Activated CD4-positive, alpha-beta memory T cell treated with anti-CD3 and anti-CD28 coated beads for 36 hours (primary cell): ENCODE measurements at regions not wholly inside any gene's neighbourhood (a gene's known extent, or its start where the extent isn't known, plus 50 kb on each side); places are given as distances from the start of the nearest gene placed in this dataset.
"Not testable (repeated sequence)": the region's sequence is repeated elsewhere in the genome, so short reads cannot be mapped to it uniquely, and the experiment has no call there.

ENCODE experiments used
- CTCF ChIA-PET: fragments of 350-600 bp; sonication (Branson Sonifier 250); formaldehyde crosslinking; loops from one replicate; lab custom pipeline; 2021; ENCODE audit warnings: antibody characterized with exemption, inconsistent platforms; lab: Charles Lee
- POLR2A ChIA-PET: fragments of 350-600 bp; sonication (Branson Sonifier 250); formaldehyde crosslinking; loops from one replicate; lab custom pipeline; 2021; ENCODE audit warnings: antibody characterized with exemption; lab: Charles Lee
- DNase-seq: peaks from one replicate; pipeline ENCODE4 v3.0.0-alpha.2; 2020
- H3K27ac Mint-ChIP-seq: one replicate; pipeline ENCODE4 v1.8.0; 2021; ENCODE audit warnings: mixed read lengths
- H3K27me3 Mint-ChIP-seq: one replicate; pipeline ENCODE4 v1.8.0; 2021; ENCODE audit warnings: mixed read lengths
- H3K36me3 Mint-ChIP-seq: one replicate; pipeline ENCODE4 v1.8.0; 2021; ENCODE audit warnings: mixed read lengths
- H3K4me1 Mint-ChIP-seq: one replicate; pipeline ENCODE4 v1.8.0; 2021; ENCODE audit warnings: low read depth, mixed read lengths
- H3K4me3 Mint-ChIP-seq: one replicate; pipeline ENCODE4 v1.8.0; 2021; ENCODE audit warnings: mild to moderate bottlenecking, mixed read lengths
- H3K9me3 Mint-ChIP-seq: one replicate; pipeline ENCODE4 v1.8.0; 2021; ENCODE audit warnings: mixed read lengths
- intact Hi-C: fragments of 100-400 bp; cut with micrococcal nuclease; formaldehyde crosslinking; loops from one replicate; pipeline ENCODE4 v1.15.1; 2023

DNA sequence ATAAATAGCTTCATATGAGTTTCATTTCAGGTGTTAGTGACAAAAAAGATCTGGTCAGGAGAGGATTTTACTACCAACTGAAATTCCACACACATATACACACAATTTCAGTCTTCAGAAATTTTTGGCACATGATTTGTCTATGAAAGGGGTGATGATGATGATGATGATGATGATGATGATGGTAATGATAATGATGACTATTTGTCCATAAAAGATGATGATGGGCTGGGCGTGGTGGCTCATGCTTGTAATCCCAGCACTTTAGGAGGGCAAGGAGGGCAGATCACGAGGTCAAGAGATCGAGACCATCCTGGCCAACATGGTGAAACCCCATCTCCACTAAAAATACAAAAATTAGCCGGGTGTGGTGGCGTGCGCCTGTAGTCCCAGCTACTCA is 288.2 kb downstream of the ANXA1 start:
- CTCF ChIA-PET, H3K36me3 Mint-ChIP-seq, POLR2A ChIA-PET, DNase-seq, H3K27ac Mint-ChIP-seq, H3K27me3 Mint-ChIP-seq, H3K9me3 Mint-ChIP-seq, intact Hi-C loops, H3K4me1 Mint-ChIP-seq, H3K4me3 Mint-ChIP-seq: not testable (repeated sequence)

DNA sequence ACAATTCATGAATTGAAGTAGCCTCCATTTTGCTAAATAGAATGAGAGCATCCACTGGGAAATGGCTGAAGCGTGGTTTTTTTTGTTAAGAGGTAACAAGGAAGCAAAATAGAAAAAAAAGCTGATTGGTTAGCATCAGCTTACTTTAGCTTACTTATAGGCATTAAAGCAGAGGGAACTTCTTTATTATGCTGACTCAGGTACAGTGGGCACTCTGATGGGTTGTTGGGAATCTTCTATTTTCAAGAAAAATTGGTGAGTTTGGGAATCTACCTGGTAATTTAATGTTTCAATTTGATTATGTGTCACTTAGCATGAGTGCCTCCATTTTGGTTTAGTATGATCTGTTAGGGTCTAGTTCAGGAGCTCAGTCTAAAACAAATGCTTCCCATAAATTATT is 289.6 kb downstream of the ANXA1 start:
- no peak for DNase-seq
- POLR2A ChIA-PET, result no interaction called here
- Mint-ChIP-seq H3K27me3 (no peaks in the 10 kb centered on the region), H3K36me3 (no peaks in the 10 kb centered on the region), H3K4me1 (no peaks in the 10 kb centered on the region), H3K27ac (no peak overlapping the region), H3K9me3 (no peaks in the 10 kb centered on the region), H3K4me3 (no peak overlapping the region)
- intact Hi-C loops, result no loop called here
- CTCF ChIA-PET, result no interaction called here

DNA sequence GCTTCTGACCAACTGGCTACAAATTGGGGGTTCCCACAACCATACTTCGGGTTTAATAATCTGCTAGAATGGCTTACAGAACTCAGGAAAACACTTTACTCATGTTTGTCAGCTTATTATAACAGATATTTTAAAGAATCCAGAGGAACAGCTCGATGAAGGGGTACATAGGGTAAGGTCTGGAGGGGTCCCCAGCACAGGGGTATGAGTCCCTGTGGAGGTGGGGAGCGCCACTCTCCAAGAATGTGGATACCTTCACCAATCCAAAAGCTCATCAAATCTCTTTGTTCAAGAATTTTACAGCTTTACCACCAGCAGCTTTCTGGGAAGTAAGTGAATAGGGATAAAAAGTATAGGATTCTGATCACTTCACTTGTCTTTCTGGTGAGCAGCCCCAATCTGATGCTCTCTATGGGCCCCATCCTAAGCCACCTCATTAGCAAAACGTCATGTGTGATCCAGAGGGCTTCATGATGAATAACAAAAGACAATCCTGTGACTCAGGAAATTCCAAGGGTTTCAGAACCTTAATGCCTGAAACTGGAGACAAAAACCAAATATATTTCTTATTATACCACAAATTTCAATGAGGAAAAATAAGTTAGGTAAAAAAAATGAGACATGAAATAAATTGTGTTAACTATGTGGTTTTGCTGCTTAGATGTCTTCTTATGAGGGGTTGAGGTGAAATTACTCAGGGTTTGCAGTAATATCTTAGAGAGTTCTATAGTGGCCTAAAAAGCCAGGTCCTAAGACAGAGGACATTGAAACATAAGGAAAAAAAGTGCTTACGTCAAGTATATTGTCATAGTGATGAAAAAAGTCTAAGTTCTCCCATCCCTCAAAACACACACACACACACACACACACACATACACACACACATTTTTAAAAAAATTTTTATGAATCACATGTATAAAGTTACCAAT is 290.5 kb downstream of the ANXA1 start:
- no peak for DNase-seq
- Mint-ChIP-seq H3K36me3 (no peaks in the 10 kb centered on the region), H3K9me3 (no peaks in the 10 kb centered on the region), H3K4me1 (no peaks in the 10 kb centered on the region), H3K4me3 (no peak overlapping the region), H3K27me3 (no peaks in the 10 kb centered on the region), H3K27ac (no peak overlapping the region)
- intact Hi-C loops, result no loop called here
- ChIA-PET POLR2A (no interaction called here), CTCF (no interaction called here)

DNA sequence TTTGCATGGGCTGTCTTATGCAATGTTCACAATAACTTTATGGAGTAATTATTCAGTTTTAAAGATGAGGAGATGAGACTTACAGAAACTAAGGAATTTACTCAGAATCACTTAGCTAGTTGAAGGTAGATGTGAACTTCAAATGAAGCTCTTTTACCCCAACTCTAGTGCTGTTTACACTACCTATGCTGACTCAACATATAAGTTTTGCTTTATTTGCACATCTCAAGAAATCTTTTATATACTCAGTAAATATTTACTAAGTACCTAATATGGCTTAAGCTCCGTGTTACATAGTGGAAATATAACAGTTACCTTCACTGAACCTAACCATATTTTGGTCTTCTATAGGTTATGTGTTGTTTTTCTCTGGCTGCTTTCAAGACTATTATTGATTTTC is 293.2 kb downstream of the ANXA1 start:
- Mint-ChIP-seq H3K9me3 (no peaks in the 10 kb centered on the region), H3K27ac (no peak overlapping the region), H3K36me3 (no peaks in the 10 kb centered on the region), H3K27me3 (no peaks in the 10 kb centered on the region), H3K4me1 (no peaks in the 10 kb centered on the region), H3K4me3 (no peak overlapping the region)
- intact Hi-C loops, result no loop called here
- no peak for DNase-seq
- ChIA-PET POLR2A (no interaction called here), CTCF (no interaction called here)

DNA sequence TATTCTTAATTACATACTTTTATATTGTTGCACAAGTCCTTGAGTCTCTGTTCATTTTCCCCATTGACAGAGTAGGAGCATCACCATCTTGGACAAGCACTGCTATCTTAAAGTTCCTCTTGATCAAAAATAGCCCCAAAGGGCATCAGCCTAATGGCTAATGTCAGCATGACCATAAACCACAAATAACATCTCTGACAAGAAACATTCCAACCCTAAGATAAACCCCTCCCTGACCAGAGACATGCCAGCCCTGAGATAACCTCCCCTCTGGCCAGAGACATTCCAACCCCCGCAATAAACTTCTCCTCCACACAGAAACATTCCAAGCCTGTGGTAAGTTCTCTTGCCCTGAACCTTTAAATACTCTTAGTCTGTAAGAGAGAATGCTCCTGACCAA is 293.7 kb downstream of the ANXA1 start:
- H3K9me3 Mint-ChIP-seq, intact Hi-C loops, CTCF ChIA-PET, H3K27ac Mint-ChIP-seq, H3K36me3 Mint-ChIP-seq, H3K27me3 Mint-ChIP-seq, H3K4me1 Mint-ChIP-seq, POLR2A ChIA-PET, DNase-seq, H3K4me3 Mint-ChIP-seq: not testable (repeated sequence)

DNA sequence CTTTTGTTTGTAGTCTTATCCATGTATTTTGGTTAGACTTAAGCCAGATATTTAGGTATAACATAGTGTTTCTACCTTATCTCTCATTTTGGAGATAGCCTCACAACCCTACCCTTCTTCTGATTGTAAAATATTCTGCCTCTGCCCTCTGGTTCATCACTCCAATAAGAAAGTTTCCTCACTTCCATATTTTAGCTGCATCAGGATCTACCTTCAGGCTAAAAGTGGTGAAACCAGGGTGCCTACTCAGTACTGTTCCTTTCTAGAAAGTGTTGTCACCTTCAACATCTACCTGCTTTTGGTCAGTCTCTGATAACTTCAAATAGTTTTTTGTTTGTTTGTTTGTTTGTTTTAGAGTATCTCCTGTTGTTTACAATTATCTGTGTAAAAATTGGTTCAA is 294.6 kb downstream of the ANXA1 start:
- DNase-seq, result no peak
- CTCF ChIA-PET, result no interaction called here
- no peaks in the 10 kb centered on the region for H3K9me3 Mint-ChIP-seq
- no peaks in the 10 kb centered on the region for H3K36me3 Mint-ChIP-seq
- no peaks in the 10 kb centered on the region for H3K27me3 Mint-ChIP-seq
- POLR2A ChIA-PET, result no interaction called here
- no peaks in the 10 kb centered on the region for H3K4me1 Mint-ChIP-seq
- H3K4me3 Mint-ChIP-seq, result no peak overlapping the region
- intact Hi-C loops, result no loop called here
- no peak overlapping the region for H3K27ac Mint-ChIP-seq

DNA sequence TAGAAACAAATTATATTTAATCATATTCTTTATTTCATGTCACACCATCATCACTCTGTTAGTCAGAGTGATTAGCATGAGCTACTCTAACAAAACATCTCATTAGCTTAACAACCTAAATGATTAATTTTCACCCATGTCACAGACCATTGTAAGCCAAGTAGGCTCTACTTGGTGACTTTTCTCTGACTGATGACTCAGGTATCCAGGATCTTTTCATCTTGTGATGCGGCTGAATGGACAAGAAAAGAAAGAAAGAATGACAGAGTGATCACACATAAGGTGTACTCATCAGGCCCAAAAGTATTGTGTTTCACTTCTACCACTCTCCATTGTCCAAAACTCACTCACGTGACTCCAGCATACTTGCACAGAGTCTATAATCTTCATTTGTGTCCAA is 299.3 kb downstream of the ANXA1 start:
- Mint-ChIP-seq H3K4me3 (no peak overlapping the region), H3K27ac (no peak overlapping the region), H3K36me3 (no peaks in the 10 kb centered on the region), H3K9me3 (no peaks in the 10 kb centered on the region), H3K4me1 (no peaks in the 10 kb centered on the region), H3K27me3 (no peaks in the 10 kb centered on the region)
- ChIA-PET POLR2A (no interaction called here), CTCF (no interaction called here)
- intact Hi-C loops, result no loop called here
- no peak for DNase-seq

DNA sequence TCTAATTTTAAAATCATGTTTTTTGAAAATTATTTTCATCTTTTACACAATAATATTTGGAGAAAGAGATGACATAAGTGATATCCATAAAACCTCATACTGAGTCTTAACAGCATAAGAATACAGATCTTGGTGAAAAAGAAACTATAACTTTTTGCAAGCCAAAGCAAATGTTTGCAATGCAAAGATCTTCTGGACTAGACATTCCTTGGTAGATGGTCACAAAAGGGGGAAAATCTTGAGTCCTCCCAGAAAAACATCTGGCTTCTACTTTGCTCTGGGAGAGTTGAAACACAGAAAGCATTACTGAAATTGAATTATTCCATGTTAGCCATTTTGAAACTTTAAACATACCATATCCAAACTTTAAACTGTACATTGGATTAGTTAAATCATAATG is 308.2 kb downstream of the ANXA1 start:
- H3K36me3 Mint-ChIP-seq, result no peaks in the 10 kb centered on the region
- no peak overlapping the region for H3K27ac Mint-ChIP-seq
- no peaks in the 10 kb centered on the region for H3K27me3 Mint-ChIP-seq
- H3K9me3 Mint-ChIP-seq, result no peaks in the 10 kb centered on the region
- ChIA-PET POLR2A (no interaction called here), CTCF (no interaction called here)
- intact Hi-C loops, result no loop called here
- DNase-seq, result no peak
- H3K4me1 Mint-ChIP-seq, result no peaks in the 10 kb centered on the region
- no peak overlapping the region for H3K4me3 Mint-ChIP-seq

DNA sequence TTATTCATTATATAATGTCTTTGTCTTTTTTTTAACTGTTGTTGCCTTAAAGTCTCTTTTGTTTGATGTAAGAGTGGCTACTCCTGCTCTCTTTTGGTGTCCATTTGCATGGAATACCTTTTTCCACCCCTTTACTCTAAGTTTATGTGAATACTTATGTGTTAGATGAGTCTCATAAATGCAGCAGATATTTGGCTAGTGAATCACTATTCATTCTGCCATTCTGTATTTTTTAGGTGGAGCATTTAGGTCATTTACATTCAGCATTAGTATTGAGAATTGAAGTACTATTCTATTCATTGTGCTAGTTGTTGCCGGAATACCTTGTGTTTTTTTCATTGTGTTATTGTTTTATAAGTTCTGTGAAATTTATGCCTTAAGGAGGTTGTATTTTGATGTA is 317.1 kb downstream of the ANXA1 start:
- intact Hi-C loops, result no loop called here
- no peak for DNase-seq
- Mint-ChIP-seq H3K4me1 (no peaks in the 10 kb centered on the region), H3K4me3 (no peak overlapping the region), H3K27me3 (no peaks in the 10 kb centered on the region), H3K27ac (no peak overlapping the region), H3K36me3 (no peaks in the 10 kb centered on the region), H3K9me3 (no peaks in the 10 kb centered on the region)
- ChIA-PET CTCF (no interaction called here), POLR2A (no interaction called here)

DNA sequence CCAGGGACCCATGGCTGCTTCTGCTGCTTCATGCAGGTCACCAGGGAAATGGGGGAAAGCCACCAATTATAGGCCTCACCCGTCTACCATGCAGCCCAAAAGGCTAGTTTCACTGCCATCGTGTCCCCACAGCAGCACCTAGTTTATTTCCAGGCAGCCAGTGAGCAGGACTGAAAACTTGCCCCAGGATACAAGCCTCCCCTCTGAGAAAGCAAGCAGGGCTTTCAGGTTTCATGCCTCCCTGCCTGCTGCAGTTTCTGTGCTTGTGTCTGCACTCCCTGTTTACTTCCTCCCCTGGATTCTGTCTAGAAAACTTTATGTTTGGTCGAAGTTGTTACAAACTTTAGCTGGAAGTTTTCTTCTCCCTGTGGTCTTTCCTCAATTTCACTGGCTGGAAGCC is 319.1 kb downstream of the ANXA1 start:
- Mint-ChIP-seq H3K9me3 (no peaks in the 10 kb centered on the region), H3K27me3 (no peaks in the 10 kb centered on the region), H3K4me1 (no peaks in the 10 kb centered on the region), H3K4me3 (no peak overlapping the region), H3K27ac (no peak overlapping the region), H3K36me3 (no peaks in the 10 kb centered on the region)
- ChIA-PET CTCF (no interaction called here), POLR2A (no interaction called here)
- intact Hi-C loops, result no loop called here
- no peak for DNase-seq

DNA sequence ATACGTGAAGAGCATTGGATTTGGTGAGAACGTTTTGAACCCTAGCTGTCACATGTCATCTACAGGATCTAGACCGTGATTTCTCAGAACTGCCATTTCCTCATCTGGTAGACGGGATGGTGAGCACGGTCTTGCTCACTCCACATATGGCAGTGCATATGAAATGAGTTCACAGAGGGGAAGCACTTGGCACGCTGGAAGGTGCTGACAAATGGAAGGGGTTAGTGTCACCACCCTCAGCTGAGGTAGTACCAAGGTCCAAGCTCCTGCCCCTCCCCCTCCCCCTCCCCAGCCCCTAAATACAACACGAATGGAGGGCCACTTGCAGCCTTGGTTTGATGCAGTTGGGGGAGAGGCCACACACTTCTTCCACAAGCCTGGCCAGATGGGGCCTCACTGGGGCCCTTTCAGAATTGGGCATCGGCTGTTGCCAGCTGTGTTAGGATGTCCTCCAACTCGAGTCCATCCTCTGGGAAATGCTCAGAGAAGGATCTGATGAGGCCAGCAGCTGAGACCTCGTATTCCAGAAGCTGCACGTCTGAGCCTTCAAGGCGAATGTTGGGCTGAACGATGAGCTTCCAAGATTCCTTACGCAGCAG is 322.4 kb downstream of the ANXA1 start:
- intact Hi-C loops, result no loop called here
- Mint-ChIP-seq H3K27ac (no peak overlapping the region), H3K4me1 (no peaks in the 10 kb centered on the region), H3K4me3 (no peak overlapping the region), H3K27me3 (no peaks in the 10 kb centered on the region), H3K36me3 (no peaks in the 10 kb centered on the region), H3K9me3 (no peaks in the 10 kb centered on the region)
- DNase-seq, result no peak
- ChIA-PET CTCF (no interaction called here), POLR2A (no interaction called here)

DNA sequence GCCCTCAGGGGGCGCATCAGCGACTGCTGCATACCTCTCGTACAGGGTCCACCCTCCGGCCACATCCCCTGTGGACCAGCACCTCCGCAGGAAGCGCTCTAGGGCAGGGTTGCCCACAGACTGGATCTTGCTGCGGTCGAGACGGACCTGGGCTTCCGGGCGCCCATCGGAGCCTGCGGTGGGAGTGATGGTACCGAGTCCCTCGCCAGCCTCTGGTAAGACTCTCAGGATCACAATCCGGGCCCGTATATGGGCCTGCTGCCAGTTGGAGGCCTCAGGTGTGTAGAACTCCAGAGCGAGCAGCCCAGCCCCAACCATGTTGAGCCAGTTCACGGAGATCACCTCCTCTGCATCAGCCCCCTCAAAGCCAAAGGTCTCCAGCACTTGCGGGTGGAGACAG is 323.0 kb downstream of the ANXA1 start:
- intact Hi-C loops, result no loop called here
- no peak for DNase-seq
- ChIA-PET CTCF (no interaction called here), POLR2A (no interaction called here)
- Mint-ChIP-seq H3K27ac (no peak overlapping the region), H3K36me3 (no peaks in the 10 kb centered on the region), H3K9me3 (no peaks in the 10 kb centered on the region), H3K27me3 (no peaks in the 10 kb centered on the region), H3K4me3 (no peak overlapping the region), H3K4me1 (no peaks in the 10 kb centered on the region)

DNA sequence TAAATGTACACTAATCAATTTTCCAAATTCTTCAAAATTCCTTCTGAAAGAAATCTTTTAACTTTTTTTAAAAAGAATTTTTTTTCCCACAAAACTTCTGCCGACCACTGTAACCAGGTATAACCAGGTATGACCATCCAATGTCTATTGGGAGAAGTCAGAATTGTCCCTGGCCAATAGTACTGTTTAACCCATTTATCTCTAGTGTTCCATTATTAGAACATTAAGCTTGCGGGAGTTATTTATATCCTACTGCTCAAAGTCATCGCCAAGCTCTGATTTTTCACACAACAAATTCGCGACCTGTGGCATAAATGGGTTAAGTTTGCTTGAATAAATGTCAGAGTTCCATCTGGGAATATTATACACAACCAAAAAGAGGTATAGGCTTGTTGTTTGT is 343.2 kb downstream of the ANXA1 start:
- Mint-ChIP-seq H3K27ac (no peak overlapping the region), H3K9me3 (peaks cover 2% of the 10 kb centered on the region), H3K4me1 (no peaks in the 10 kb centered on the region), H3K4me3 (no peak overlapping the region), H3K36me3 (no peaks in the 10 kb centered on the region), H3K27me3 (no peaks in the 10 kb centered on the region)
- DNase-seq, result no peak
- ChIA-PET CTCF (no interaction called here), POLR2A (no interaction called here)
- intact Hi-C loops, result no loop called here
